GM18867 (cell line): ENCODE measurements at regions not wholly inside any gene's neighbourhood (a gene's known extent, or its start where the extent isn't known, plus 50 kb on each side); places are given as distances from the start of the nearest gene placed in this dataset.
A peak's percentile ranks its signal among the peaks of the same experiment; 100 is the strongest.
"Not testable (repeated sequence)": the region's sequence is repeated elsewhere in the genome, so short reads cannot be mapped to it uniquely, and the experiment has no call there.

Experiments used
- ATAC-seq: cut with Tn5 transposase; IDR thresholded peaks from one replicate; pipeline ENCODE4 v1.9.1; 2021; ENCODE audit warnings: mild to moderate bottlenecking, moderate library complexity; ENCODE audit not compliant: unreplicated experiment

DNA sequence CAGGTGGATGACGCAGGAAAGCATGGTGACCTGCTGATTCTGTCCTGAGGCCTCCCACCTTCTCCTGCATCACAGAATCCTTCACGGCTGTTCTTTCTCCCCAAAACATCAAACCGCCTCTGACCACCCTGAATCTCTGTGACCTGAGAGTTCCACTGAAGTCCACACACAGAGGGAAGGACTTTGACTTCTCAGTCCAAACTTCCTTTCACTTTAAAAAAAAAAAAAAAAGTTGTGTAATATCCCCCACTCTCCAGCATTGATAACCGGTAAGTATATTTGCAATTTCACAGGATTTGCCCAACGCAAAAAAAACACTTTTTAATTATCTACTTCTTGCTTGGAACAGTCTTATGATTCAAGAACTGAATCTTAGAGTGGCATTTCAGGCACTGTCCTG, 259.5 kb upstream of the IRS2 start:
- no peak for ATAC-seq

GRCh38 chr13:110045202-110045601, 258.8 kb upstream of the IRS2 start:
- no peak for ATAC-seq

DNA sequence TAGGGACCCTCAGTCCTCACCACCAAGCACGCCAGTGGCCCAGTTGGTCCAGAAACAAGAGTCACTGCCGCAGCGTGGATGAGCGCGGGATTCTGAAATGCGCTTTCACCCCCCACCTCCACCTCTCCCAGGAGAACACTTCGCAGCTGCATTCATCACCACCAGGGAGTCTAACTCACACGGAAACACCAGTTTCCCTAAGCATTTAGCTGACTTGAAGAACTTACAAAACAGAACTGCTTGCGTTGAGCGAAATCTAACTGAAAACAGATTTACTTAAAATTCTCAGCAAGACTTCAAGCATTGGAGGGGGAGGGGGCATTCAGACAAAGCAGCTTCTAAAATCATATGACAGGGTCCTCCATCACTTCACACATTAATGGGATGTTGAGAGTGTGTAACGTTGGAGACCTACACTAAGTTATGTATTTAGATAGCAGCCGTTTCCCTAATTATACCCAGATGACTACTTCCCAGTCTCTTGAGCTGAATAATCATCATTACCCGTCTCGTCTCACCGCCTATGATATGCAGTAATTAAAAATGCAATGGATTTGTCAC, 258.2 kb upstream of the IRS2 start:
- no peak for ATAC-seq

DNA sequence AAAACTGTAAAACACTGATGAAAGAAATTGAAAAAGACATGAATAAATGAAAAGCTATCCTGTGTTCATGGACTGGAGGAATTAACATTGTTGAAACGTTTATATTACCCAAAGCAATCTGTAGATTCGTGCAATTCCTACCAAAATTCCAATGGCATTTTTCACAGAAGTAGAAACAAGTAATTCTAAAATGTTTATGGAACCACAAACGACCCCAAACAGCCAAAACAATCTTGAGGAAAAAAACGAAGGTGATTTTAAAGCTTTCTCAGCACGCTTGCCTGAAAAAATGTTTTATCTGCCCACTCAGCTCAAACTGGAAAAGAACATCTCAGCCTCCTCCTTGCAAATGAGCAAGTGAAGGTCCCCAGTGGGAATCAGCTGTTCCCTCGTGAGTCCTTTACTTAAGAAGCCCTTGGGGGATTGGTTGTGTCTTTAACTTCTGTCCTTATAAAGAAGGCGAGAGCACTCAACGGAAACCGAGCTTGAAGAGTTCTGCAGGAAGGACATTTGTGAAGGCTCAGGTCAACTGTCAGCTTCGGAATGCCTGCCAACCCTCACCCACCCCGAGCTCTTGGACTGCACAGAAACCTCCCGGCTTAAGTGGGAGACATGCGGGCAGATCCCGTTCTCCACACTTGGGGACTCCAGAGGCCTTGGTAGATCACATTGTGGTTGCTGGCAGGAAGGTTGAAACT, 256.0 kb upstream of the IRS2 start:
- ATAC-seq = no peak

DNA sequence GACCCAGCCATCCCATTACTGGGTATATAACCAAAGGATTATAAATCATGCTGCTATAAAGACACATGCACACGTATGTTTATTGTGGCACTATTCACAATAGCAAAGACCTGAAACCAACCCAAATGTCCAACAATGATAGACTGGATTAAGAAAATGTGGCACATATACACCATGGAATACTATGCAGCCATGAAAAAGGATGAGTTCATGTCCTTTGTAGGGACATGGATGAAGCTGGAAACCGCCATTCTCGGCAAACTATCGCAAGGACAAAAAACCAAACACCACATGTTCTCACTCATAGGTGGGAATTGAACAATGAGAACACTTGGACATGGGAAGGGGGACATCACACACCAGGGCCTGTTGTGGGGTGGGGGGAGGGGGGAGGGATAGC, 255.3 kb upstream of the IRS2 start:
- ATAC-seq = not testable (repeated sequence)

DNA sequence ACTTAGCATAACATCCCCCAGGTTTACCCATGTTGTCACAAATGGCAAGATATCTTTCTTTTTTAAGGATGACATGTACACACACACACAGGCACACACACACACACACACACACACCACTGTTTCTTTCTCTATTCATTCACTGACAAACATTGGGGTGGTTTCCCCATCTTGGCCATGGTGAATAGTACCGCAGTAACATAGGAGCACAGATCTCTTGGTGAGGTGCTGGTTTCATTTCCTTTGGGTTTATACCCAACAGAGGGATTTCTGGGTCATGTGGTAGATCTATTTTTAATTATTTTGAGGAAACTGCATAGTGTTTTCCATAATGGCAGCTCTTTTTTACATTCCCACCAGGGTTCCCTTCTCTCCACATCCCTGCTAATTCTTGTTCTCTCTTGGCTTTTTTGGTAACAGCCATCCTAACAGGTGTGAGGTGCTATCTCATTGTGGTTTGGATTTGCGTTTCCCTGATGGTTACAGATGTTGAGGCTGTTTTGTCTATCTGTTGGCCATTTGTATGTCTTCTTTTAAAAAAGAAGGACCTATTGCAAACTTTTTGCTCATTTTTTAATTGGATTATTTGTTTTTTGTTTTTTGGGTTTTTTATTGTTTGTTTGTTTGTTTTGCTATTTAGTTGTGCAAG, 251.7 kb upstream of the IRS2 start:
- ATAC-seq = peak; percentile 97

- no peak for ATAC-seq
Observed at GRCh38 chr13:110036060-110036459, 249.7 kb upstream of the IRS2 start.

GRCh38 chr13:110034031-110034549, 247.7 kb upstream of the IRS2 start:
- ATAC-seq = no peak

- no peak for ATAC-seq
Observed at GRCh38 chr13:110032969-110033368, 246.6 kb upstream of the IRS2 start.

DNA sequence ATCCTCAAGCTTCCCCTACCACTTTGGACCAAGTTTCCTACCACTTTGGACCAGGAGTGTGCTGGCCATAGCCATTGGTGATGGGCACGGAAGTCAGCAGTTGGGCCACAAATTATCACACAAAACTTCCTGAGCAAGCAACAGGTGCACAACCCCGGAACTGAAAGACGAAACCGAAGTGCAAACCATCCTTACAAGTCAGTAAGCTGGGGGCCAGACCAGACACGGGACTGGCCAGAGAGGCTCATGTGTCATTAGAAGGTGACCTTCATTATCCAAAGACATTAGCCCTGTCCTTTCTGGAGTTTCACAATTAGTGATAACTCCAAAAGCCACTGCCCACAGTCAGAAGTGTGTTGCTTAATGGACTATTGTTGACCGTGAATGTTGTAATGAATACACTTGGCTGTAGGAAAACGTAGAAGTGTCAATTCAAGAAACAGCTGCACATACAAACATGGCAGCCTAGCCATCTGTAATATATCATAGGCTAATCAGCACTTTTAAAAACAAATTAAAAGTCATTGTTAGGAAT, 244.1 kb upstream of the IRS2 start:
- peak; percentile 98 for ATAC-seq

- ATAC-seq = no peak
Observed at GRCh38 chr13:110028838-110029621, 242.6 kb upstream of the IRS2 start.

GRCh38 chr13:110028311-110028710, 241.9 kb upstream of the IRS2 start:
- no peak for ATAC-seq

GRCh38 chr13:110027470-110028240, 241.3 kb upstream of the IRS2 start:
- no peak for ATAC-seq

GRCh38 chr13:110024645-110024980, 238.2 kb upstream of the IRS2 start:
- peak; percentile 13 for ATAC-seq

DNA sequence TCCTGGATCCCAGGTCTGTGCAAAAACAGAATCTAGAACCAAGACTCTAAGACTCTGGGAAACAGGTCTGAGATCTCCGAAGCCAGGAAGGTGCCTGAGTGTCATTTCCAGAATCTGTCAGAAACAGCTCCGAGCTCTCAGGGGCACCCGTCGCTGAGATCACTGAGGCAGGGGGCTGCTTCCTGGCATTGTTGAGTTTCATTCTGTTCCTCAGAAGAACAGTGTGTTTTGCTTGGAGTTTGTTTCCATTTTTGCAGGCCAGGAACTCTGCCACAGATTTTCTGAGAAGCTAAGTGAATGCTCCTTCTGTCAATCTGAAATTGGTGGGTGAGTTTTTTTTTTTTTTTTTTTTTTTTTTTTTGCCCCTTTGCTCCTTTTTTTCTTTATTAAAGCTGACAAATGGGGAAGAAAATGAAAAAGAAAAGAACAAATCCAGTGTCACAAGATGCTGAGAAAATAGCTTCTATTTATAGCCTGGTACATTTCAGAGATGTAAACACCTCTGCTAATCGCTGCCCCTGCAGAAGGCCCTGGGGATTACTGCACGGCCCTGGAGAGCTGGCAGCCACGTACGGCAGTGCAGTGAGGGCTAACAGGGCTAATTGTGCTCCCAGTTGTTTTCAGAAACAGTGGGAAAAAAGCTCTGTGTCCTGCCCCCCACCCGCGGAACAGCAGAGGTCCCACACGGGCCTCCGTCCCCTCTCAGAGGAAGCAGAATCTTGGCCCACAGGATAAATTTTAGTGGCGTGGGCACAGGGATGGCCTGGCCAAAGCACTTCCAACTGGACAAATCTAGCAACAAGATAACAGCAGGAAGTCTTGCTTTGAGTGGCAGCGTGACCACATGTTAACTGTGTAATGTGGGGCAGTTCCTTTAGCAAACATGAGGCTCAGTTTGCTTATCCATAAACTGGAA, 237.6 kb upstream of the IRS2 start:
- peak; percentile 52 for ATAC-seq

DNA sequence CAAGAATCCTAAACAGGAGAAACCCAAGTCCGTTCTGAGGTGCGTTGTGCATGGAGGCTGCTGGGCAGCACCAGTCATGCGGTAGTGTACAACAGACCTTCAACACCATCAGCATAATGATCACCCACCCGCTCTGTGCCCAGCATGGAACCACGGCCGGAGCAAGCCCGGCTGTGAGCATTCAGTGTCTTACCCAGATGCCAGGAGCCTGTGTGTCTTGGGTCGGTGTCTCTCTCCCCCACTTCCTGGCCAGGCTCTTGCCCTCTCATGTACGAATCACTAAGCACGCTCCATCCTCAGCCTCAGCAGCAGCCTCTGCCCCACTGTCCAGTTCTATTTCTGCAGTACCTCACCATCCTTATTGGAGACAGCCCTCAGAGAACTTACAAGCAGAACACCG, 231.6 kb upstream of the IRS2 start:
- ATAC-seq = no peak

DNA sequence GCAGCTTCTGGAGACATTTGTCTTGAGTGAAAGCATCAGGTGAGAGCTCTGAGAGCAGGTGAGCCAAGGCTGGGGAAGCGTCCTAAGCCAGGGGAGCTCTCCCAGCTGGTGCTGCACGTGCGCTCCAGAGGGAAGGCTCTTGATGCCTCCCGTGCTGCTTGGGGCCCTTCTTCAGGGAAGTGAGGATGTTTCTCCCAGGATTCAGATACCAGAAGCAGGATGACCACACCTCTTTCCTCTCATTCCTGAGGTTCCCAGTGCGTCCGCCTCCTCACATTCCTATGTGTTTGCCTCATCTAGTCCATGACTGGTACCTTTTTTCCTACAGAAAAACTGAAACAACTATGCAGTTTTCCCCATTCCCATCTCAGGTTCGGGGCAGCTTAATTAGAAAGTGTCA, 231.0 kb upstream of the IRS2 start:
- no peak for ATAC-seq

GRCh38 chr13:110015253-110015652, 228.9 kb upstream of the IRS2 start:
- no peak for ATAC-seq

DNA sequence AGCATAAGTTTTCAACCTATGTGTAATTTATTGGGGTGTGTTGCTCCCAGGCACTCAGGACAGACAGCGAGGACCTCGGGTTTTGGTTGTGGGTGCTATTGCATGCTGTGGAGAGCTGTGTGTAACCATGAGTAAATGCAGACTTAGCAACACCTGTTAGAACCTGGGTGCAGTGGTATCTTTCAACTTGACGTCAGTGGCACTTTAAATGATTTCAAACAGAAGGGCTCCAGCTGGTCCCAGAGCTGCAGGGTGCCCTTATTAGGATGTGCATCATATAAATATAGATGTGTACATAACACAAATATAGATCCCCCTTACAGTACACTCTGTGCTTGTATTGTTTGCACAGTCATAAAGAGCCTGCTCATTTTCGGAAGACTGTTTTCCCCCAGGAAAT, 228.3 kb upstream of the IRS2 start:
- peak; percentile 64 for ATAC-seq
